HCEC 1CT (cell line): ENCODE measurements at regions not wholly inside any gene's neighbourhood (a gene's known extent, or its start where the extent isn't known, plus 50 kb on each side); places are given as distances from the start of the nearest gene placed in this dataset.
"Not testable (repeated sequence)": the region's sequence is repeated elsewhere in the genome, so short reads cannot be mapped to it uniquely, and the experiment has no call there.

Experiments used
- DNase-seq: peaks from one replicate; pipeline ENCODE4 v3.0.0-alpha.2; 2017

GRCh38 chr10:5576780-5577624 is 52.2 kb downstream of the CALML3 start:
- DNase-seq: no peak

DNA sequence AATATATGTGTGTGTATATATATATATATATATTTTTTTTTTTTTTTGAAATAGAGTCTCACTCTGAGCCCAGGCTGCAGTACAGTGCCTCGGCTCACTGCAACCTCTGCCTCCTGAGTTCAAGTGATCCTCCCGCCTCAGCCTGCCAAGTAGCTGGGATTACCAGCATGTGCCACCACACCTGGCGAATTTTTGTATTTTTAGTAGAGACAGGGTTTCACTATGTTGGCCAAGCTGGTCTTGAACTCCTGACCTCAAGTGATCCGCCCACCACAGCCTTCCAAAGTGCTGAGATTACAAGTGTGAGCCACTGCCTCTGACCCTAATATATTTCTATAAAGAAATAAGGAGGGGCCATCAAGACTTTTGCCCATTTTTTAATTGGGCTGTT is 55.3 kb downstream of the CALML3 start:
- not testable (repeated sequence) for DNase-seq

- DNase-seq: no peak
Observed at GRCh38 chr10:5581670-5582566, 57.2 kb downstream of the CALML3 start.

DNA sequence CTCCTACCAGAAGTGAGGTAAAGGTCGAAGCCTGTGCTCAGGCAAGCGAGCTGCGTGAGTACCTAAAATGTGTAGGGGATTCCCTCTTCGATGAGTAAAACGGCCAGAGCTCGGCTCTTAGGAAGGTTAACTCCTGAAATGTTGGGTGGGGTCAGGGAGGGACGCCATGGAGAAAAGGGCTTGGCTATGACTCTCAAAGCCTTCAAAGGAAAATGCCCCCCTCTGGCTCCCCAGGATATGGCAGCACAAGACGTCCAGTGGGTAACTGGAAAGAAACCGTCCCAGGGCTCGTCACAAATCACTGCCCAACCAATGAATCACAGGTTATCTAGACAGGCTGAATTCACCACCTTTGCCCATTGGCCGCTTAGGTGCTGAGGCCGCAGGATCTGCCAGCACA is 58.0 kb downstream of the CALML3 start:
- DNase-seq: no peak

GRCh38 chr10:5583525-5584175 is 58.9 kb downstream of the CALML3 start:
- DNase-seq: no peak

DNA sequence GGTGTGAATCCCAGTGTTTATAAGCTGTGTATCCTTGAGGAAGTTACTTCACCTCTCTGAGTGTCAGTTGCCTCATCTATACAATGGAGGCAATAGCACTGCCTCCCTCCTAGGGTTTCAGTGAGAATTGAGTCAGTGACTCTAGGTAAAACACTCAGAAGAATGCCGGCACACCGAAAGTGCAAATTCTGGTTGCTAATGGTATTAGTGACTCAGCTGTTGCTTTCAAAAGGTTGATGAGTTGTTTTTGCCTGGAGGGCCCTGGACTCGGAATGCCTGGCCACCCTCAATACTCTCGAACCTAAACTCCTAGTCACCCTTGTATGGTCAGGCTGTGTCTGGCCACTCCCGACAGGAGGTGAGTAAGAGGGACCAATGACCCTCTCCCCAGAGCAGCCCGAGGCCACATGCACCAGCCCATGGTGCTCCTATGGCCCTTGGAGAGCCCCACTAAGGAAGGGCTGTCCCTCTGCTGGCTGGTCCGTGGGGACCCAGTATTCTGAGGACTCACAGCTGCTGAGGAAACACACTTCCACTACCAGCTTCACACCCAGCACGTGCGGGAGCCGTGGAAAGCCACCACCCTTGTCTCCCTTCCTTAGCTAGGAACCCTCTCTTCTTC is 60.2 kb downstream of the CALML3 start:
- DNase-seq: peak; percentile 85

DNA sequence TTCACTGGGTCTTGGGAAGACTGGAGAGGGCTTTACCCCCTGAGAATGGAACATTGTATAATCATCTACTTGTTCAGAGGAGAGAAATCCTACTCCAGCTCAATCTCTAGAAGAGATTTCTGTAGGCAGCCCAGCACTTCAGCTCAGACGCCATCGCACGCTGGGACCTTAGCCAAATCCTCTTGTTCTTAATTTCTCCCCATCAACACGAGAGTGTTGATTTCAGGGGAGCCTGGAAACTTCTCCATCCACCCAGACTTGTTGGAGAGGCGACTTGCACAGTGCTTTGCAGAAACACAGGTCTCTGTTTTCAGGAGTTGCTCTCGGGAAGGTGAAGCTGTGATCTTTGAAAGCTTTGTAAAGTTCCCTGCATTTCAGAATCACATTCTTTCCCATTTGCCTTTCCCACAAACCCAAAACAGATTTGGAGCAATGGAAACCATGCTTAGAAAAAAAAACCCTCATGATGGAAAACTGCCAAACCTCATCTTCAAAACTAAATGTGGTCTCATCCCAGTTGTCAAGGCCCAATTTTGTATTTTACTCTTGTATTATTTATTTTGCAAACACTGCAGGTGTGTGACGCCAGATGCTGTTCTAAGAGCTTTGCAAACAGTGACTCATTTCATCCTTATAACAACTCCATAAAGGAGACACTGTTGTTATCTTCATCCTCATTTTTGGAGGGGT is 60.9 kb downstream of the CALML3 start:
- DNase-seq: no peak

GRCh38 chr10:5587151-5588079 is 62.7 kb downstream of the CALML3 start:
- no peak for DNase-seq

GRCh38 chr10:5588080-5588453 is 63.3 kb downstream of the CALML3 start:
- DNase-seq: no peak

DNA sequence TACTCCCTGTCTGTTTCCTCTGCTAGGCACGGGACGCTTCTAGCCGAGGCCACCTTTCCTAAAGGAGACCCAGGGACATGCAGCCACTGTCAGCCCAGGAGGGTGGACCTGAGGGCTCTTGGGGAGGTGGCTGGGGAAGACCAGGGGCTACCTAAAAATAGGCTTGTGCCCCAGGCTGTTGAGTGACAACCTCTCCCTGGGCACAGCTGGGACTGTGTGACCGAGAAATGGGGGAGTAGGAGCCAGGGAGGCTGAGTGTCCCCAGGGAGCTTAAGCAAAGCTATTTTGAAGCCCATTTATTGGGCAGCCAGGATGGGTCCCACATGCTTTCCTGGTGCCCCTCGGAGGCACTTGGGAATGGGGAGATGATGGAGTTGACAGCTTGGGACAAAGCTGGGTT is 63.8 kb downstream of the CALML3 start:
- no peak for DNase-seq
